ENCODE measurements at regions not wholly inside any gene's neighbourhood (a gene's known extent, or its start where the extent isn't known, plus 50 kb on each side); places are given as distances from the start of the nearest gene placed in this dataset.

- no peak for TF ChIP-seq POU6F1 (CRISPR knock-in tag; IDR thresholded peaks at IDR 0.05; ENCODE audit: borderline replicate concordance, low read depth)
- TF ChIP-seq CSDC2 (CRISPR knock-in tag; IDR thresholded peaks at IDR 0.05) = no peak
- TF ChIP-seq TCF4 (CRISPR knock-in tag; IDR thresholded peaks at IDR 0.05; ENCODE audit: borderline replicate concordance) = no peak
- no peak for TF ChIP-seq PATZ1 (CRISPR knock-in tag; IDR thresholded peaks at IDR 0.05; ENCODE audit: borderline replicate concordance)
- no peak for TF ChIP-seq TOX (CRISPR knock-in tag; IDR thresholded peaks at IDR 0.05; ENCODE audit: borderline replicate concordance)
- no peak for TF ChIP-seq GLIS3 (CRISPR knock-in tag; IDR thresholded peaks at IDR 0.05)
- TF ChIP-seq ZFP30 (CRISPR knock-in tag; IDR thresholded peaks at IDR 0.05) = no peak
- TF ChIP-seq BACH2 (CRISPR knock-in tag; IDR thresholded peaks at IDR 0.05; ENCODE audit: borderline replicate concordance) = no peak
- TF ChIP-seq ZNF565 (CRISPR knock-in tag; conservative IDR thresholded peaks at IDR 0.05; ENCODE audit: low read depth) = no peak
- no peak for TF ChIP-seq ARNTL (CRISPR knock-in tag; IDR thresholded peaks at IDR 0.05; ENCODE audit: borderline replicate concordance, low read depth)
- no peak for TF ChIP-seq TSHZ2 (CRISPR knock-in tag; IDR thresholded peaks at IDR 0.05)
Measured at GRCh38 chr12:4197922-4198763, 75.4 kb upstream of the CCND2 start.
